SH-SY5Y (cell line): ENCODE measurements at regions not wholly inside any gene's neighbourhood (a gene's known extent, or its start where the extent isn't known, plus 50 kb on each side); places are given as distances from the start of the nearest gene placed in this dataset.

Experiments used
- GATA2 ChIP-seq: IDR thresholded peaks from 2 replicates; pipeline ENCODE4 v1.6.1; 2011; ENCODE audit warnings: mild to moderate bottlenecking, low read depth, low read length
- GATA3 ChIP-seq: IDR thresholded peaks from 2 replicates; pipeline ENCODE4 v1.6.1; 2011; ENCODE audit warnings: low read depth, mild to moderate bottlenecking, low read length, moderate library complexity

GRCh38 chr19:29420065-29420464, 105.7 kb upstream of the VSTM2B start:
- no peak for TF ChIP-seq GATA3
- TF ChIP-seq GATA2: no peak
